CD4-positive, alpha-beta T cell treated with Interleukin-6 for 4 hours (primary cell): ENCODE measurements at regions not wholly inside any gene's neighbourhood (a gene's known extent, or its start where the extent isn't known, plus 50 kb on each side); places are given as distances from the start of the nearest gene placed in this dataset.
"Not testable (repeated sequence)": the region's sequence is repeated elsewhere in the genome, so short reads cannot be mapped to it uniquely, and the experiment has no call there.

Source experiments
- DNase-seq: peaks from one replicate; pipeline ENCODE4 v3.0.0-alpha.2; 2020; ENCODE audit warnings: mixed read lengths

GRCh38 chr14:49366416-49366815 is 219.8 kb downstream of the RPS29 start:
- DNase-seq: no peak

- no peak for DNase-seq
Observed at GRCh38 chr14:49364752-49365117, 221.4 kb downstream of the RPS29 start.

- no peak for DNase-seq
Observed at GRCh38 chr14:49363821-49364751, 222.1 kb downstream of the RPS29 start.

- DNase-seq: no peak
Observed at GRCh38 chr14:49362916-49363315, 223.3 kb downstream of the RPS29 start.

- no peak for DNase-seq
Observed at GRCh38 chr14:49339130-49339529, 247.1 kb downstream of the RPS29 start.

- no peak for DNase-seq
Observed at GRCh38 chr14:49319810-49320209, 266.4 kb downstream of the RPS29 start.

- DNase-seq: no peak
Observed at GRCh38 chr14:49315570-49315969, 270.6 kb downstream of the RPS29 start.

GRCh38 chr14:49314737-49315136 is 271.4 kb downstream of the RPS29 start:
- DNase-seq: no peak

GRCh38 chr14:49313108-49313507 is 273.1 kb downstream of the RPS29 start:
- no peak for DNase-seq

- DNase-seq: no peak
Observed at GRCh38 chr14:49310298-49310697, 275.9 kb downstream of the RPS29 start.

- no peak for DNase-seq
Observed at GRCh38 chr14:49306152-49306751, 279.9 kb downstream of the RPS29 start.

- no peak for DNase-seq
Observed at GRCh38 chr14:49303946-49304516, 282.1 kb downstream of the RPS29 start.

- no peak for DNase-seq
Observed at GRCh38 chr14:49297102-49297501, 289.1 kb downstream of the RPS29 start.

GRCh38 chr14:49294621-49295148 is 291.5 kb downstream of the RPS29 start:
- no peak for DNase-seq

GRCh38 chr14:49287004-49287403 is 299.2 kb downstream of the RPS29 start:
- DNase-seq: no peak

- DNase-seq: no peak
Observed at GRCh38 chr14:49286257-49286983, 299.8 kb downstream of the RPS29 start.

- DNase-seq: no peak
Observed at GRCh38 chr14:49280566-49280965, 305.6 kb downstream of the RPS29 start.

- DNase-seq: no peak
Observed at GRCh38 chr14:49250517-49250916, 335.7 kb downstream of the RPS29 start.

- DNase-seq: no peak
Observed at GRCh38 chr14:49250109-49250508, 336.1 kb downstream of the RPS29 start.

- DNase-seq: no peak
Observed at GRCh38 chr14:49249022-49249421, 337.2 kb downstream of the RPS29 start.

- not testable (repeated sequence) for DNase-seq
Observed at GRCh38 chr14:49243777-49244176, 342.4 kb downstream of the RPS29 start.

GRCh38 chr14:49240383-49240782 is 345.8 kb downstream of the RPS29 start:
- no peak for DNase-seq

GRCh38 chr14:49228552-49228951 is 357.6 kb downstream of the RPS29 start:
- no peak for DNase-seq
